ENCODE measurements at regions not wholly inside any gene's neighbourhood (a gene's known extent, or its start where the extent isn't known, plus 50 kb on each side); places are given as distances from the start of the nearest gene placed in this dataset.

GRCh38 chrX:1821846-1822245, 207.0 kb downstream of the ASMT start:
- TF ChIP-seq, protein P1, sequence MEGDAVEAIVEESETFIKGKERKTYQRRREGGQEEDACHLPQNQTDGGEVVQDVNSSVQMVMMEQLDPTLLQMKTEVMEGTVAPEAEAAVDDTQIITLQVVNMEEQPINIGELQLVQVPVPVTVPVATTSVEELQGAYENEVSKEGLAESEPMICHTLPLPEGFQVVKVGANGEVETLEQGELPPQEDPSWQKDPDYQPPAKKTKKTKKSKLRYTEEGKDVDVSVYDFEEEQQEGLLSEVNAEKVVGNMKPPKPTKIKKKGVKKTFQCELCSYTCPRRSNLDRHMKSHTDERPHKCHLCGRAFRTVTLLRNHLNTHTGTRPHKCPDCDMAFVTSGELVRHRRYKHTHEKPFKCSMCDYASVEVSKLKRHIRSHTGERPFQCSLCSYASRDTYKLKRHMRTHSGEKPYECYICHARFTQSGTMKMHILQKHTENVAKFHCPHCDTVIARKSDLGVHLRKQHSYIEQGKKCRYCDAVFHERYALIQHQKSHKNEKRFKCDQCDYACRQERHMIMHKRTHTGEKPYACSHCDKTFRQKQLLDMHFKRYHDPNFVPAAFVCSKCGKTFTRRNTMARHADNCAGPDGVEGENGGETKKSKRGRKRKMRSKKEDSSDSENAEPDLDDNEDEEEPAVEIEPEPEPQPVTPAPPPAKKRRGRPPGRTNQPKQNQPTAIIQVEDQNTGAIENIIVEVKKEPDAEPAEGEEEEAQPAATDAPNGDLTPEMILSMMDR (IDR thresholded peaks at IDR 0.05), result no peak
- H3K4me3 Mint-ChIP-seq, result no peak overlapping the region
- POLR2A ChIA-PET, result no interaction called here
- intact Hi-C loops (cut with micrococcal nuclease), result no loop called here
- no peaks in the 10 kb centered on the region for H3K9me3 Mint-ChIP-seq
- H3K4me1 Mint-ChIP-seq, result no peaks in the 10 kb centered on the region
- H3K27me3 Mint-ChIP-seq, result no peaks in the 10 kb centered on the region
- CTCF ChIA-PET, result no interaction called here
- no peaks in the 10 kb centered on the region for H3K36me3 Mint-ChIP-seq (ENCODE audit: low read depth)
- no peak for DNase-seq
- no peak overlapping the region for H3K27ac Mint-ChIP-seq
- ATAC-seq (ENCODE audit: low read depth), result no peak

- CTCF ChIA-PET, result no interaction called here
- TF ChIP-seq, protein P1 (IDR thresholded peaks at IDR 0.05), result no peak
- H3K4me3 Mint-ChIP-seq, result no peak overlapping the region
- no peaks in the 10 kb centered on the region for H3K9me3 Mint-ChIP-seq
- intact Hi-C loops (cut with micrococcal nuclease), result no loop called here
- no peaks in the 10 kb centered on the region for H3K27me3 Mint-ChIP-seq
- H3K27ac Mint-ChIP-seq, result no peak overlapping the region
- H3K4me1 Mint-ChIP-seq, result no peaks in the 10 kb centered on the region
- no peaks in the 10 kb centered on the region for H3K36me3 Mint-ChIP-seq (ENCODE audit: low read depth)
- no peak for DNase-seq
- no peak for ATAC-seq (ENCODE audit: low read depth)
- POLR2A ChIA-PET, result no interaction called here
These were observed 210.0 kb downstream of the ASMT start for GRCh38 chrX:1824855-1825254.

- Mint-ChIP-seq H3K36me3 (ENCODE audit: low read depth) (no peaks in the 10 kb centered on the region), H3K9me3 (peaks cover 5% of the 10 kb centered on the region), H3K27ac (no peak overlapping the region), H3K27me3 (peaks cover 2% of the 10 kb centered on the region), H3K4me3 (no peak overlapping the region), H3K4me1 (no peaks in the 10 kb centered on the region)
- ATAC-seq (ENCODE audit: low read depth) (no peak), DNase-seq (no peak)
- intact Hi-C loops (cut with micrococcal nuclease), result no loop called here
- CTCF ChIA-PET, result no interaction called here
- TF ChIP-seq, protein P1 (IDR thresholded peaks at IDR 0.05), result no peak
- POLR2A ChIA-PET, result no interaction called here
These were observed 218.9 kb downstream of the ASMT start for GRCh38 chrX:1833656-1834360.

DNA sequence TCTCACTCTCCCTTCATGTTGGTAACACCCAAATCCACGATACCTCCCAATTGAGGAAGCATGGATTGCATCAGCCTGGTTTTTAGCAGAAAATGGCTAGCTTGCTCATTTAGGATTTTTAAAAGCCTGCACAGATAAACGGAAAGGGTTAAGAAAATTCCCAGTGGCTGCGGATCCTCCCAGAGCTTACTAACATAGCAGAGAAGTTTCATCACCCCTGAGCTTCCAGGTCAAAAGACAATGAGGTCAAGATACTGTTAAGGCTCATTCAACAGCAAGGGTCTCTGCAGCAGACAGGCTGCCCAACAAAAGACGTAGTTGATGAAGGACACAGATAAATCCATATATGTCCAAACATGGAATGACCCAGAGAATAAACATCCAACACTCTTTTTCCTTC, 220.2 kb downstream of the ASMT start:
- ChIA-PET CTCF (no interaction called here), POLR2A (no interaction called here)
- Mint-ChIP-seq H3K36me3 (ENCODE audit: low read depth) (no peaks in the 10 kb centered on the region), H3K4me3 (no peak overlapping the region), H3K4me1 (no peaks in the 10 kb centered on the region), H3K27ac (no peak overlapping the region), H3K27me3 (peaks cover 2% of the 10 kb centered on the region), H3K9me3 (peaks cover 6% of the 10 kb centered on the region)
- ATAC-seq (ENCODE audit: low read depth) (no peak), DNase-seq (no peak)
- TF ChIP-seq, protein P1 (IDR thresholded peaks at IDR 0.05), result no peak
- intact Hi-C loops (cut with micrococcal nuclease), result no loop called here

DNA sequence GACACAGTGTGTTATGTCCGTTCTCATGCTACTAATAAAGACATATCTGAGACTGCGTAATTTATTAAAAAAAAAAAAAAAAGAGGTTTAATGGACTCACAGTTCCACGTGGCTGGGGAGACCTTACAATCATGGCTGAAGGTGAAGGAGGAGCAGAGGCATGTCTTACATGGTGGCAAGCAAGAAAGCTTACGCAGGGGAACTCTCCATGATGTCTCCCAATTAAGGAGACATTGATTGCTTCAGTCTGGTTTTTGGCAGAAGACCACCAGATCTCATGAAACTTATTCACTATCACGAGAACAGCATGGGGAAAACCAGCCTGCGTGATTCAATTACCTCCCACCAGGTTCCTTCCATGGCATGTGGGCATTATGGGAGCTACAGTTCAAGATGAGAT, 221.8 kb downstream of the ASMT start:
- Mint-ChIP-seq H3K9me3 (peaks cover 9% of the 10 kb centered on the region), H3K36me3 (ENCODE audit: low read depth) (no peaks in the 10 kb centered on the region), H3K4me1 (no peaks in the 10 kb centered on the region), H3K27me3 (no peaks in the 10 kb centered on the region), H3K4me3 (no peak overlapping the region), H3K27ac (no peak overlapping the region)
- ATAC-seq (ENCODE audit: low read depth), result no peak
- no peak for DNase-seq
- POLR2A ChIA-PET, result no interaction called here
- CTCF ChIA-PET, result no interaction called here
- TF ChIP-seq, protein P1 (IDR thresholded peaks at IDR 0.05), result no peak
- intact Hi-C loops (cut with micrococcal nuclease), result no loop called here

Measured in activated B cell treated with CpG ODN at 0.5 μM for 24 hours (primary cell).